GM23338 (cell line): ENCODE measurements at regions not wholly inside any gene's neighbourhood (a gene's known extent, or its start where the extent isn't known, plus 50 kb on each side); places are given as distances from the start of the nearest gene placed in this dataset.

Experiments used
- CREB1 ChIP-seq: fragments of 250-450 bp; sonication (Bioruptor Pico); IDR thresholded peaks from 2 replicates; pipeline ENCODE4 v1.5.0; 2020; ENCODE audit warnings: low read depth, mild to moderate bottlenecking, moderate library complexity
- EZH2 ChIP-seq: fragments of 200-600 bp; sonication (generic); IDR thresholded peaks from one replicate; pipeline ENCODE4 v1.8.0; 2017; ENCODE audit warnings: antibody characterized with exemption, mild to moderate bottlenecking, low read depth; ENCODE audit not compliant: unreplicated experiment
- EZH2phosphoT487 ChIP-seq: fragments of 200-600 bp; sonication (generic); IDR thresholded peaks from one replicate; pipeline ENCODE4 v1.8.1; 2018; ENCODE audit warnings: antibody characterized with exemption; ENCODE audit not compliant: unreplicated experiment
- JUNB ChIP-seq: IDR thresholded peaks from one replicate; pipeline ENCODE4 v1.6.1; 2016; ENCODE audit warnings: antibody characterized with exemption; ENCODE audit not compliant: unreplicated experiment
- NANOG ChIP-seq: IDR thresholded peaks from 2 replicates; pipeline ENCODE4 v1.6.1; 2016; ENCODE audit warnings: antibody characterized with exemption, borderline replicate concordance
- POLR2AphosphoS5 ChIP-seq: IDR thresholded peaks from 2 replicates; pipeline ENCODE4 v1.6.1; 2016; ENCODE audit warnings: antibody characterized with exemption, low read depth
- ZNF331 ChIP-seq: fragments of 250-450 bp; sonication (Bioruptor Pico); IDR thresholded peaks from 2 replicates; pipeline ENCODE4 v1.5.0; 2020; ENCODE audit warnings: low read depth, mild to moderate bottlenecking, moderate library complexity
- TF ChIP-seq, protein P1 (sequence below), 2 experiments: fragments of 200-600 bp in 1 of 2; sonication (generic) in 1 of 2; conservative IDR thresholded peaks; 2 replicates each; pipeline versions ENCODE4 v1.5.1 to v1.6.1; 2016 to 2017; ENCODE audit warnings: antibody characterized with exemption in 2 of 2, low read depth in 2 of 2, mild to moderate bottlenecking in 2 of 2, moderate library complexity in 1 of 2
- TF ChIP-seq, protein P2 (sequence below): IDR thresholded peaks from one replicate; pipeline ENCODE4 v1.6.1; 2018; ENCODE audit warnings: antibody characterized with exemption; ENCODE audit not compliant: unreplicated experiment
- TF ChIP-seq, protein P3 (sequence below): IDR thresholded peaks from 2 replicates; pipeline ENCODE4 v1.6.1; 2016; ENCODE audit warnings: antibody characterized with exemption

DNA sequence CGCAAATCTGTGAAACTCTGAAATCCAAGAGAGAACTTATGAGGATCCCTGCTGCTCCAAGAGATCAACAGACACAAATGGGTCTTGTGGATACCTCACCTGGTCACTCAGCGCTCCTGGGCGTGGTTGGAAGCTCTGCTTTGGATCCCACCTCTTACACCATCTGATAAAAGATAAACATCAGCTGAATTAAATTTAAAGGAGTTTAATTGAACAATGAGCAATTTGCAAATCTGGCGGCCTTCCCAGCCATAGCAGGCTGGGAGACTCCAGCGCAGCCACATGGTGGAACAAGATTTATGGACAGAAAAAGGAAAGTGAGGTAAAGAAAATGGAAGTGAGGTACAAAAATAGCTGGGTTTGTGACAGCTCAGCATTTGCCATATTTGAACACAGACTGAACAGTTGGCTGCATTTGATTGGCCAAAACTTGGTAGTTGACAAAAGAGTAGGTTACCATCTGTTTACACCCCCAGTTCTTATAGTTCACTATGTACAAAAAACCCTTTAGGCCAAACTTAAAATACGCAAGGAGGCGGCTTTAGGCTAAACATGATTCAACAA is 437.3 kb upstream of the NDST3 start:
- TF ChIP-seq, protein P1, sequence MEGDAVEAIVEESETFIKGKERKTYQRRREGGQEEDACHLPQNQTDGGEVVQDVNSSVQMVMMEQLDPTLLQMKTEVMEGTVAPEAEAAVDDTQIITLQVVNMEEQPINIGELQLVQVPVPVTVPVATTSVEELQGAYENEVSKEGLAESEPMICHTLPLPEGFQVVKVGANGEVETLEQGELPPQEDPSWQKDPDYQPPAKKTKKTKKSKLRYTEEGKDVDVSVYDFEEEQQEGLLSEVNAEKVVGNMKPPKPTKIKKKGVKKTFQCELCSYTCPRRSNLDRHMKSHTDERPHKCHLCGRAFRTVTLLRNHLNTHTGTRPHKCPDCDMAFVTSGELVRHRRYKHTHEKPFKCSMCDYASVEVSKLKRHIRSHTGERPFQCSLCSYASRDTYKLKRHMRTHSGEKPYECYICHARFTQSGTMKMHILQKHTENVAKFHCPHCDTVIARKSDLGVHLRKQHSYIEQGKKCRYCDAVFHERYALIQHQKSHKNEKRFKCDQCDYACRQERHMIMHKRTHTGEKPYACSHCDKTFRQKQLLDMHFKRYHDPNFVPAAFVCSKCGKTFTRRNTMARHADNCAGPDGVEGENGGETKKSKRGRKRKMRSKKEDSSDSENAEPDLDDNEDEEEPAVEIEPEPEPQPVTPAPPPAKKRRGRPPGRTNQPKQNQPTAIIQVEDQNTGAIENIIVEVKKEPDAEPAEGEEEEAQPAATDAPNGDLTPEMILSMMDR (conservative IDR thresholded peaks at IDR 0.05; ENCODE audit: low read depth in 2 of 2) = no peak
- TF ChIP-seq EZH2phosphoT487 (no peak), EZH2 (no peak), POLR2AphosphoS5 (no peak), ZNF331 (CRISPR knock-in tag) (no peak), NANOG (no peak), CREB1 (CRISPR knock-in tag) (no peak), JUNB (no peak)
- TF ChIP-seq, protein P2, sequence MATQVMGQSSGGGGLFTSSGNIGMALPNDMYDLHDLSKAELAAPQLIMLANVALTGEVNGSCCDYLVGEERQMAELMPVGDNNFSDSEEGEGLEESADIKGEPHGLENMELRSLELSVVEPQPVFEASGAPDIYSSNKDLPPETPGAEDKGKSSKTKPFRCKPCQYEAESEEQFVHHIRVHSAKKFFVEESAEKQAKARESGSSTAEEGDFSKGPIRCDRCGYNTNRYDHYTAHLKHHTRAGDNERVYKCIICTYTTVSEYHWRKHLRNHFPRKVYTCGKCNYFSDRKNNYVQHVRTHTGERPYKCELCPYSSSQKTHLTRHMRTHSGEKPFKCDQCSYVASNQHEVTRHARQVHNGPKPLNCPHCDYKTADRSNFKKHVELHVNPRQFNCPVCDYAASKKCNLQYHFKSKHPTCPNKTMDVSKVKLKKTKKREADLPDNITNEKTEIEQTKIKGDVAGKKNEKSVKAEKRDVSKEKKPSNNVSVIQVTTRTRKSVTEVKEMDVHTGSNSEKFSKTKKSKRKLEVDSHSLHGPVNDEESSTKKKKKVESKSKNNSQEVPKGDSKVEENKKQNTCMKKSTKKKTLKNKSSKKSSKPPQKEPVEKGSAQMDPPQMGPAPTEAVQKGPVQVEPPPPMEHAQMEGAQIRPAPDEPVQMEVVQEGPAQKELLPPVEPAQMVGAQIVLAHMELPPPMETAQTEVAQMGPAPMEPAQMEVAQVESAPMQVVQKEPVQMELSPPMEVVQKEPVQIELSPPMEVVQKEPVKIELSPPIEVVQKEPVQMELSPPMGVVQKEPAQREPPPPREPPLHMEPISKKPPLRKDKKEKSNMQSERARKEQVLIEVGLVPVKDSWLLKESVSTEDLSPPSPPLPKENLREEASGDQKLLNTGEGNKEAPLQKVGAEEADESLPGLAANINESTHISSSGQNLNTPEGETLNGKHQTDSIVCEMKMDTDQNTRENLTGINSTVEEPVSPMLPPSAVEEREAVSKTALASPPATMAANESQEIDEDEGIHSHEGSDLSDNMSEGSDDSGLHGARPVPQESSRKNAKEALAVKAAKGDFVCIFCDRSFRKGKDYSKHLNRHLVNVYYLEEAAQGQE = no peak
- TF ChIP-seq, protein P3, sequence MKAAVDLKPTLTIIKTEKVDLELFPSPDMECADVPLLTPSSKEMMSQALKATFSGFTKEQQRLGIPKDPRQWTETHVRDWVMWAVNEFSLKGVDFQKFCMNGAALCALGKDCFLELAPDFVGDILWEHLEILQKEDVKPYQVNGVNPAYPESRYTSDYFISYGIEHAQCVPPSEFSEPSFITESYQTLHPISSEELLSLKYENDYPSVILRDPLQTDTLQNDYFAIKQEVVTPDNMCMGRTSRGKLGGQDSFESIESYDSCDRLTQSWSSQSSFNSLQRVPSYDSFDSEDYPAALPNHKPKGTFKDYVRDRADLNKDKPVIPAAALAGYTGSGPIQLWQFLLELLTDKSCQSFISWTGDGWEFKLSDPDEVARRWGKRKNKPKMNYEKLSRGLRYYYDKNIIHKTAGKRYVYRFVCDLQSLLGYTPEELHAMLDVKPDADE = no peak
